ENCODE measurements at regions not wholly inside any gene's neighbourhood (a gene's known extent, or its start where the extent isn't known, plus 50 kb on each side); places are given as distances from the start of the nearest gene placed in this dataset.

GRCh38 chr14:27267876-27268275 lies 670.0 kb upstream of the NOVA1 start:
- no peak for TF ChIP-seq ZNF488 (tag by site-specific recombination; IDR thresholded peaks at IDR 0.05)
- no peak for TF ChIP-seq ZNF76 (tag by site-specific recombination; IDR thresholded peaks at IDR 0.05; ENCODE audit: borderline replicate concordance, low read depth)
- no peak for TF ChIP-seq ZNF416 (tag by site-specific recombination; IDR thresholded peaks at IDR 0.05)
- no peak for TF ChIP-seq CTCF (tag by site-specific recombination; IDR thresholded peaks at IDR 0.05)
- TF ChIP-seq ZNF274 (IDR thresholded peaks at IDR 0.05; ENCODE audit: low read length), result no peak
- no peak for TF ChIP-seq ZNF274 (tag by site-specific recombination; IDR thresholded peaks at IDR 0.05; ENCODE audit: borderline replicate concordance)

All from HEK293 (cell line).